ENCODE measurements at regions not wholly inside any gene's neighbourhood (a gene's known extent, or its start where the extent isn't known, plus 50 kb on each side); places are given as distances from the start of the nearest gene placed in this dataset.
A peak's percentile ranks its signal among the peaks of the same experiment; 100 is the strongest.
"Not testable (repeated sequence)": the region's sequence is repeated elsewhere in the genome, so short reads cannot be mapped to it uniquely, and the experiment has no call there.

- not testable (repeated sequence) for FAIRE-seq
Measured at GRCh38 chr1:245102149-245102548, 52.6 kb upstream of the KIF26B start.

- FAIRE-seq = no peak
Measured at GRCh38 chr1:245099401-245099800, 55.4 kb upstream of the KIF26B start.

GRCh38 chr1:245098924-245099323 is 55.9 kb upstream of the KIF26B start:
- no peak for FAIRE-seq

GRCh38 chr1:245096311-245097066 is 58.3 kb upstream of the KIF26B start:
- FAIRE-seq = no peak

- FAIRE-seq = no peak
Measured at GRCh38 chr1:245095903-245096302, 58.9 kb upstream of the KIF26B start.

- no peak for FAIRE-seq
Measured at GRCh38 chr1:245094954-245095353, 59.8 kb upstream of the KIF26B start.

- FAIRE-seq = no peak
Measured at GRCh38 chr1:245094092-245094491, 60.7 kb upstream of the KIF26B start.

- no peak for FAIRE-seq
Measured at GRCh38 chr1:245092638-245092976, 62.2 kb upstream of the KIF26B start.

- FAIRE-seq = no peak
Measured at GRCh38 chr1:245091818-245092637, 62.8 kb upstream of the KIF26B start.

GRCh38 chr1:245091171-245091621 is 63.6 kb upstream of the KIF26B start:
- FAIRE-seq = no peak

- FAIRE-seq = no peak
Measured at GRCh38 chr1:245090491-245091090, 64.2 kb upstream of the KIF26B start.

- no peak for FAIRE-seq
Measured at GRCh38 chr1:245087723-245088122, 67.1 kb upstream of the KIF26B start.

- no peak for FAIRE-seq
Measured at GRCh38 chr1:245086389-245086969, 68.3 kb upstream of the KIF26B start.

GRCh38 chr1:245085508-245086095 is 69.2 kb upstream of the KIF26B start:
- no peak for FAIRE-seq

- FAIRE-seq = no peak
Measured at GRCh38 chr1:245084551-245084950, 70.2 kb upstream of the KIF26B start.

- peak; percentile 92 for FAIRE-seq
Measured at GRCh38 chr1:245079021-245079609, 75.7 kb upstream of the KIF26B start.

- FAIRE-seq = no peak
Measured at GRCh38 chr1:245074898-245075297, 79.9 kb upstream of the KIF26B start.

- FAIRE-seq = no peak
Measured at GRCh38 chr1:245074232-245074747, 80.5 kb upstream of the KIF26B start.

GRCh38 chr1:245070836-245071615 is 83.8 kb upstream of the KIF26B start:
- no peak for FAIRE-seq

- no peak for FAIRE-seq
Measured at GRCh38 chr1:245067257-245067656, 87.5 kb upstream of the KIF26B start.

GRCh38 chr1:245062741-245063305 is 92.0 kb upstream of the KIF26B start:
- FAIRE-seq = no peak
